ENCODE measurements at regions not wholly inside any gene's neighbourhood (a gene's known extent, or its start where the extent isn't known, plus 50 kb on each side); places are given as distances from the start of the nearest gene placed in this dataset.

GRCh38 chr1:67561704-67562113 lies 123.3 kb upstream of the GADD45A start:
- DNase-seq = peak; percentile 47

- no peak for DNase-seq
Observed at GRCh38 chr1:67563684-67564083, 121.3 kb upstream of the GADD45A start.

GRCh38 chr1:67564193-67564592 lies 120.8 kb upstream of the GADD45A start:
- no peak for DNase-seq

GRCh38 chr1:67566803-67567377 lies 118.1 kb upstream of the GADD45A start:
- DNase-seq = no peak

- no peak for DNase-seq
Observed at GRCh38 chr1:67570486-67571143, 114.4 kb upstream of the GADD45A start.

GRCh38 chr1:67571406-67571805 lies 113.6 kb upstream of the GADD45A start:
- no peak for DNase-seq

GRCh38 chr1:67571901-67572593 lies 113.0 kb upstream of the GADD45A start:
- no peak for DNase-seq

GRCh38 chr1:67572594-67573221 lies 112.3 kb upstream of the GADD45A start:
- no peak for DNase-seq

GRCh38 chr1:67573311-67573872 lies 111.6 kb upstream of the GADD45A start:
- DNase-seq = no peak

GRCh38 chr1:67574221-67574620 lies 110.8 kb upstream of the GADD45A start:
- DNase-seq = no peak

- no peak for DNase-seq
Observed at GRCh38 chr1:67575861-67576260, 109.1 kb upstream of the GADD45A start.

- DNase-seq = no peak
Observed at GRCh38 chr1:67576474-67576873, 108.5 kb upstream of the GADD45A start.

- DNase-seq = no peak
Observed at GRCh38 chr1:67577646-67578045, 107.4 kb upstream of the GADD45A start.

- DNase-seq = no peak
Observed at GRCh38 chr1:67578397-67579020, 106.5 kb upstream of the GADD45A start.

- DNase-seq = no peak
Observed at GRCh38 chr1:67579623-67580394, 105.2 kb upstream of the GADD45A start.

GRCh38 chr1:67580691-67581403 lies 104.2 kb upstream of the GADD45A start:
- DNase-seq = no peak

- DNase-seq = no peak
Observed at GRCh38 chr1:67582625-67583461, 102.2 kb upstream of the GADD45A start.

GRCh38 chr1:67583462-67583950 lies 101.5 kb upstream of the GADD45A start:
- DNase-seq = no peak

GRCh38 chr1:67584938-67585337 lies 100.1 kb upstream of the GADD45A start:
- no peak for DNase-seq

GRCh38 chr1:67586596-67586995 lies 98.4 kb upstream of the GADD45A start:
- DNase-seq = no peak

Data from right kidney (tissue), 1 donor.